GM20000 (cell line): ENCODE measurements at regions not wholly inside any gene's neighbourhood (a gene's known extent, or its start where the extent isn't known, plus 50 kb on each side); places are given as distances from the start of the nearest gene placed in this dataset.

Experiments
- DNase-seq: peaks from one replicate; pipeline ENCODE4 v3.0.0; 2012; ENCODE audit warnings: low spot score
- TF ChIP-seq, protein P1 (sequence below): IDR thresholded peaks from 2 replicates; pipeline ENCODE4 v1.5.1; 2012; ENCODE audit warnings: mild to moderate bottlenecking, control low read depth; ENCODE audit errors: extremely low read depth, missing control alignments

DNA sequence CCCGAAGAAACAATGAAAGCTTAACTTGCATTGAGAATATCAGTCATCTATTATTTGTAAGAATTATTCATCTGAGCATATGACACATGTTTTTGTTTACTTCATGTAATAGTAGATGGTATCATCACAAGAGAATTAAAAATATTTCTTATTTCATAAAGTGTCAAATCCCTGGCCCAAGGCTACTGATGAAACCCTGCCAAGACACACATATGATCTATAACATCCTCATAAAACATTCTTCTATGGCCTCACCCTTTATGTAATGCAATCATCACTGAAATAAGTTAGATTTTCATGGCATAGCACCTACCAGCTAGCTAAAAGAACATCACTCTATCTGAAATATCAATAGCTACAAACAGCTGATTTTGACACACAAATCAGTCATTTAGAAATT lies 385.6 kb upstream of the PHF14 start:
- TF ChIP-seq, protein P1, sequence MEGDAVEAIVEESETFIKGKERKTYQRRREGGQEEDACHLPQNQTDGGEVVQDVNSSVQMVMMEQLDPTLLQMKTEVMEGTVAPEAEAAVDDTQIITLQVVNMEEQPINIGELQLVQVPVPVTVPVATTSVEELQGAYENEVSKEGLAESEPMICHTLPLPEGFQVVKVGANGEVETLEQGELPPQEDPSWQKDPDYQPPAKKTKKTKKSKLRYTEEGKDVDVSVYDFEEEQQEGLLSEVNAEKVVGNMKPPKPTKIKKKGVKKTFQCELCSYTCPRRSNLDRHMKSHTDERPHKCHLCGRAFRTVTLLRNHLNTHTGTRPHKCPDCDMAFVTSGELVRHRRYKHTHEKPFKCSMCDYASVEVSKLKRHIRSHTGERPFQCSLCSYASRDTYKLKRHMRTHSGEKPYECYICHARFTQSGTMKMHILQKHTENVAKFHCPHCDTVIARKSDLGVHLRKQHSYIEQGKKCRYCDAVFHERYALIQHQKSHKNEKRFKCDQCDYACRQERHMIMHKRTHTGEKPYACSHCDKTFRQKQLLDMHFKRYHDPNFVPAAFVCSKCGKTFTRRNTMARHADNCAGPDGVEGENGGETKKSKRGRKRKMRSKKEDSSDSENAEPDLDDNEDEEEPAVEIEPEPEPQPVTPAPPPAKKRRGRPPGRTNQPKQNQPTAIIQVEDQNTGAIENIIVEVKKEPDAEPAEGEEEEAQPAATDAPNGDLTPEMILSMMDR, result no peak
- no peak for DNase-seq

DNA sequence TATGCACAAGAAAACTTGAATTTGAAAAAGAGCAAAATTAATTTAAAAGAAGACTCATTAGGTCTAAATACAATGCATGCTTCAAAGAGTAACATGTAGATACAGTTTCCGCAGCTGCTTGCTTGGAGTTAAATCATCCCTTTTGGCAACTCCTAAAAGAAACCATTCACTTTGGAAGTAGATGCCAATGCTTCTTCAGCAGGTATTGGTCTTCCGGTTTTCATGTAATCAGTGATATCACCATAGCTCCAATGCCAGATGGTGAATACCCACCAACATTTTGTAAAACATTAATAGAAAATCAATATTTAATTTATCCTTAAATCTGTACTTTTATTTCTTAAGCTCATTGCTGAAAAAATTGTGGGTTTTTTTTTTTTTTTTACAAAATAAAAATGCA lies 381.1 kb upstream of the PHF14 start:
- TF ChIP-seq, protein P1, result no peak
- no peak for DNase-seq

DNA sequence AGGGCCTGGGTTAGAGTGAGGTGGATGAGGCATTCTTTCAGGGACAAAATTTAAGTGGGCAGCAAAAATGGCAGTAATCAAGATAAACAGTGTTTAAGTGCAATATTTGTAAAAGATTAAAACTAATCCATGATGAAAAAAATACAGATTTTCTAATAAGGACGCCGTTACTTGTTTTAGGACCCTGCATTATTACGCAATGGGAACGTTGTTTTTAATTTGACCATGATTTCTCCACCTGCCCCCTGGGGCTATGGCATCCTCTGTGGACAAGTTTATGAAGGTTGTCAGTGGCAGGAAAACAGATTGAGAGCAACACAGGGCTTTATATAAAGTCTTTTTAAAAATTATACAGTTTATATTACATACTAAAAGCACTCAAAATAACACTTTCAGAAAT lies 380.6 kb upstream of the PHF14 start:
- TF ChIP-seq, protein P1, result no peak
- no peak for DNase-seq

DNA sequence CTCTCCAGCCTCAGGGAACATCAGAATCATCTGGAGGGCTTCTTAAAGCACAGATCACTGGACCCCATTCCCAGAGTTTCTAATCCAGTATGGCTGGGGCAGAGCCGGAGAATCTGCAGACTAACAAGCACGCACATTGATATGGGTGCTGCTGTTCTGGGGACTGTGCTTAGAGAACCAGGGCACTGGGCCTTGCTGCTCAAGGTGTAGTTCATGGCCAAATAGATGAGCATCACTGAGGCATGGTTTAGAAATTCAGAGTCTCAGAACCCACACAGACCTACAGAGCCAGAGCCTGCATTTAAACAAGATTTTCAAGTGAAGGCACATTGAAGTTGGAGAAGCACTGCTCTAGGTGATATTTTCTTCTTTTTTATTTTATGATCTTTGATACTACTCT lies 376.8 kb upstream of the PHF14 start:
- TF ChIP-seq, protein P1, result no peak
- DNase-seq, result no peak

DNA sequence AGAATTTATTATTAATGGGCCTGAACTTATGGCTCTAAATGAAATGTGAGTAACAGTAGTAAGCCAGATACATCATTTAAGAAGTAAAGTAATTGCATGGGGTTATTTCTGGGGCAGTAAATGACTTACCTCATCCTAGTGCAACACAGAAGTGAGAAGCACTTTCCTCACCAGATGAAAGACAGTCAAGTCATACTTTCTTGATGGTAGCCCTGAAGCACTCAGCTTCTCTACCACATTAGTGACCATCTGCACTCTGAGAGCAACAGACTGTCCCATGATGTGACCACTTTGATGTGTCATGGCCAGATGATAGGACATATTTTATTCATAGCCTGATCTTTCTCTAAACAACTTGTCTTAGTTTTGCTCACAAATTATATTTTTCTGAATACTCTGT lies 369.5 kb upstream of the PHF14 start:
- DNase-seq, result no peak
- TF ChIP-seq, protein P1, result no peak

DNA sequence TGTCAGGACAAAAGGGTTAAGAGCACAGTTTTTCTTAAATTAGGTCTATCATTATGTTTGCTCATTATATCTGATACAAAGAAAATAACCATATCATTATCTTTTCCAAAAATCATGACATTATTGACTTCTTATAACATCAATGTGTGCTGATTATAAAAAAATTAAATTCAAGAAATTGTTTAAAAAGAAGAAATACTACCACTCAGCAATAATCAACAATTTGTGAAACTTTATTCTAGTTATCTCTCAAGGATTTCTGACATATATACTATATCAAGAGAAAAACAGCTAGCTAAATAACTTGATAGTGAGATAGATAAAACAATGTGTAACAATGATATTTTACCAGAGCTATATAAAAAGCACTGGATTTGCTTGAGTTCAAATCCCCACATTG lies 360.7 kb upstream of the PHF14 start:
- no peak for DNase-seq
- TF ChIP-seq, protein P1, result no peak

DNA sequence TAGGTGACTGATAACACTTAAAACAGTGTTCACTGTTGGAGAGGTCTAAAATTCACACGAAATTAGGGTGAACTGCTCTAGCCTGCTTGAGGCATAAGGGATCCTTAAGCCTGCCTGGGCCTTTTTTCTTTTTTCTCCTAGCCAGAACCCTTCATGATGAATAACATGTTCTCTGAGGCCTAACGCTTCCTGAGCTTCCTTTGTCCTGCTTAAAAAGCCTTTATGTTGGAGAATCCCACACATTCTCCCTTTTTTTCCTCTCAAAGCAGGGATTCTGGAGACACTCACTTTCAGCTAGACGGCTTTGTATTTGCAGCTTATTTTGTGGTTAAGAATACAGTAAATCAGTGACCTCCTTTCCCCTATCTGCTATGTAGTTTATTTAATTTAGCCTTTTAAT lies 354.7 kb upstream of the PHF14 start:
- no peak for DNase-seq
- TF ChIP-seq, protein P1, result no peak
